Neural cell (in vitro differentiated cells): ENCODE measurements at regions not wholly inside any gene's neighbourhood (a gene's known extent, or its start where the extent isn't known, plus 50 kb on each side); places are given as distances from the start of the nearest gene placed in this dataset.

Source experiments
- H2AFZ ChIP-seq: fragments of 200-600, 300-800 bp; sonication (generic), shearing (Covaris generic); 2 replicates; pipeline ENCODE4 v1.6.0; 2014; ENCODE audit warnings: low read depth, mild to moderate bottlenecking, antibody characterized with exemption, low read length, moderate library complexity
- H3F3A ChIP-seq: fragments of 200-600 bp; shearing (Covaris generic); 2 replicates; pipeline ENCODE4 v1.6.1; 2016; ENCODE audit warnings: mild to moderate bottlenecking, moderate library complexity, mixed read lengths, antibody characterized with exemption, low read length; ENCODE audit not compliant: insufficient read depth, poor library complexity, severe bottlenecking
- H3K27ac ChIP-seq: fragments of 200-600, 300-800 bp; sonication (generic), shearing (Covaris generic); 2 replicates; pipeline ENCODE4 v1.5.1; 2014; ENCODE audit warnings: mild to moderate bottlenecking, low read length, moderate library complexity
- H3K27me3 ChIP-seq: fragments of 300-800, 200-600 bp; sonication (generic), shearing (Covaris generic); 2 replicates; pipeline ENCODE4 v1.6.0; 2014; ENCODE audit warnings: mild to moderate bottlenecking, low read depth, low read length, moderate library complexity; ENCODE audit not compliant: insufficient read depth
- H3K36me3 ChIP-seq: fragments of 300-800, 200-600 bp; sonication (generic), shearing (Covaris generic); 2 replicates; pipeline ENCODE4 v1.5.1; 2014; ENCODE audit warnings: mild to moderate bottlenecking, antibody characterized with exemption, low read length, moderate library complexity; ENCODE audit not compliant: insufficient read depth
- H3K4me2 ChIP-seq: fragments of 300-800, 200-600 bp; sonication (generic), shearing (Covaris generic); 2 replicates; pipeline ENCODE4 v1.6.0; 2014; ENCODE audit warnings: mild to moderate bottlenecking, low read length
- H3K4me3 ChIP-seq: fragments of 300-800, 200-600 bp; sonication (generic), shearing (Covaris generic); 2 replicates; pipeline ENCODE4 v1.5.1; 2014; ENCODE audit warnings: mild to moderate bottlenecking, low read length, moderate library complexity
- H3K79me2 ChIP-seq: fragments of 200-600 bp; shearing (Covaris generic); replicated peaks from 2 replicates; pipeline ENCODE4 v1.6.0; 2014; ENCODE audit warnings: mild to moderate bottlenecking, low read length, moderate library complexity; ENCODE audit not compliant: insufficient read depth
- H3K9ac ChIP-seq: fragments of 300-800, 200-600 bp; sonication (generic), shearing (Covaris generic); 2 replicates; pipeline ENCODE4 v1.6.1; 2016; ENCODE audit warnings: mild to moderate bottlenecking, low read length, mixed read lengths
- H3K9me2 ChIP-seq: fragments of 200-600 bp; shearing (Covaris generic); 2 replicates; pipeline ENCODE4 v1.6.1; 2016; ENCODE audit warnings: mild to moderate bottlenecking, low read length, mixed read lengths; ENCODE audit not compliant: insufficient read depth
- H3K9me3 ChIP-seq: fragments of 200-600, 300-800 bp; sonication (generic), shearing (Covaris generic); 2 replicates; pipeline ENCODE4 v1.6.1; 2016; ENCODE audit warnings: mild to moderate bottlenecking, mixed run types, low read length, moderate library complexity, mixed read lengths
- H4K20me1 ChIP-seq: fragments of 200-600 bp; shearing (Covaris generic); 2 replicates; pipeline ENCODE4 v1.6.1; 2016; ENCODE audit warnings: mild to moderate bottlenecking, mixed run types; ENCODE audit not compliant: insufficient read depth
- CTCF ChIP-seq: fragments of 450-650 bp; IDR thresholded peaks from 2 replicates; pipeline ENCODE4 v1.5.1; 2014; ENCODE audit warnings: antibody characterized with exemption, mild to moderate bottlenecking, moderate library complexity; ENCODE audit not compliant: poor library complexity, severe bottlenecking
- EP300 ChIP-seq: fragments of 450-650 bp; conservative IDR thresholded peaks from 2 replicates; pipeline ENCODE4 v1.6.1; 2014; ENCODE audit warnings: antibody characterized with exemption, mild to moderate bottlenecking, moderate library complexity; ENCODE audit not compliant: poor library complexity, severe bottlenecking
- EZH2 ChIP-seq: fragments of 200-600, 300-800 bp; shearing (Covaris generic), sonication (generic); IDR thresholded peaks from 2 replicates; pipeline ENCODE4 v1.6.1; 2014; ENCODE audit warnings: antibody characterized with exemption, low read length, borderline replicate concordance, mild to moderate bottlenecking; ENCODE audit not compliant: insufficient read depth, poor library complexity, severe bottlenecking
- MXI1 ChIP-seq: fragments of 450-650 bp; conservative IDR thresholded peaks from 2 replicates; pipeline ENCODE4 v1.6.1; 2014; ENCODE audit warnings: antibody characterized with exemption, mild to moderate bottlenecking; ENCODE audit not compliant: poor library complexity, severe bottlenecking
- POLR2AphosphoS5 ChIP-seq: IDR thresholded peaks from 2 replicates; pipeline ENCODE4 v1.6.1; 2012
- RAD21 ChIP-seq: fragments of 450-650 bp; conservative IDR thresholded peaks from 2 replicates; pipeline ENCODE4 v1.6.1; 2014; ENCODE audit warnings: antibody characterized with exemption, mild to moderate bottlenecking, moderate library complexity
- REST ChIP-seq: IDR thresholded peaks from 2 replicates; pipeline ENCODE4 v1.6.1; 2012; ENCODE audit warnings: borderline replicate concordance
- SMC3 ChIP-seq: fragments of 450-650 bp; conservative IDR thresholded peaks from 2 replicates; pipeline ENCODE4 v1.6.1; 2014; ENCODE audit warnings: antibody characterized with exemption, mild to moderate bottlenecking, moderate library complexity; ENCODE audit not compliant: poor library complexity
- TAF1 ChIP-seq: IDR thresholded peaks from 2 replicates; pipeline ENCODE4 v1.6.1; 2012; ENCODE audit warnings: low read depth

- Histone ChIP-seq H3K9me2 (no peaks in the 10 kb centered on the region), H3F3A (no peaks in the 10 kb centered on the region), H3K27ac (no peak overlapping the region), H3K79me2 (no peaks in the 10 kb centered on the region), H3K4me3 (no peak overlapping the region), H3K9ac (no peak overlapping the region), H2AFZ (no peak overlapping the region), H3K36me3 (no peaks in the 10 kb centered on the region), H4K20me1 (no peaks in the 10 kb centered on the region), H3K4me2 (no peak overlapping the region), H3K9me3 (no peaks in the 10 kb centered on the region), H3K27me3 (no peaks in the 10 kb centered on the region)
- no peak for TF ChIP-seq REST
- no peak for TF ChIP-seq POLR2AphosphoS5
- TF ChIP-seq MXI1, result no peak
- TF ChIP-seq SMC3, result no peak
- no peak for TF ChIP-seq RAD21
- no peak for TF ChIP-seq CTCF
- no peak for TF ChIP-seq EZH2
- no peak for TF ChIP-seq TAF1
- TF ChIP-seq EP300, result no peak
These were observed 189.1 kb downstream of the BMP4 start for GRCh38 chr14:53767566-53767965.

GRCh38 chr14:53766601-53767000, 190.0 kb downstream of the BMP4 start:
- Histone ChIP-seq H3K79me2 (no peaks in the 10 kb centered on the region), H3K27me3 (no peaks in the 10 kb centered on the region), H3K4me3 (no peak overlapping the region), H3K27ac (no peak overlapping the region), H3K9me2 (no peaks in the 10 kb centered on the region), H3K9ac (no peak overlapping the region), H3K4me2 (no peak overlapping the region), H3K9me3 (no peaks in the 10 kb centered on the region), H3K36me3 (no peaks in the 10 kb centered on the region), H2AFZ (no peak overlapping the region), H3F3A (no peaks in the 10 kb centered on the region), H4K20me1 (no peaks in the 10 kb centered on the region)
- no peak for TF ChIP-seq REST
- no peak for TF ChIP-seq EZH2
- no peak for TF ChIP-seq CTCF
- TF ChIP-seq EP300, result no peak
- TF ChIP-seq MXI1, result no peak
- TF ChIP-seq TAF1, result no peak
- TF ChIP-seq RAD21, result no peak
- no peak for TF ChIP-seq POLR2AphosphoS5
- TF ChIP-seq SMC3, result no peak
